ENCODE measurements at regions not wholly inside any gene's neighbourhood (a gene's known extent, or its start where the extent isn't known, plus 50 kb on each side); places are given as distances from the start of the nearest gene placed in this dataset.

DNA sequence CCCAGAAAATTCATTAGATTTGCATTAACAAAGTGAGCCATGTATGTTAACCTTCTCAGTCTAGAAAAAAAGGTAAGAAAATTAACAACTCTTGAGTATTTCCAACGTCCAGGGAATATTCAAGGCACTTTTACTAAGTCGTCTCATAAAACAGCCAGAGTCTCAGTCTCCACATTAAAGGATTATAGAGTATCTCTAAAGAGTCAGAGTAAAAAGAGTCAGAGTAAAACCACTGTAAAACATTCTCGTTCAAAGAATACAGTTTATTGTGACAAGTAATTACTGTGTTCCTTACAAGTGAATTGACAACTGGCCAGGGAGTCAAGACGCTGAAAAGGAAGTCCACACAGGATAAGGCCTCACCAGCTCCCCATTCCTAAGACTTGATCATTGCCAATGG is 97.2 kb upstream of the ISL1 start:
- TF ChIP-seq POLR2A (IDR thresholded peaks at IDR 0.05): no peak
- no peak for TF ChIP-seq CTCF (IDR thresholded peaks at IDR 0.05)
- WGBS, 4 donors: 61 to 73% (median 67%) methylated on average over 4 of the region's 4 CpGs
- Histone ChIP-seq H3K27ac (no peak overlapping the region), H3K9me3 (no peaks in the 10 kb centered on the region), H3K27me3 (no peaks in the 10 kb centered on the region), H3K4me3 (no peak overlapping the region), H3K36me3 (no peaks in the 10 kb centered on the region), H3K4me1 (no peaks in the 10 kb centered on the region)
- ATAC-seq (no peak), DNase-seq (no peak)
- intact Hi-C loops (cut with DNase I): no loop called here

GRCh38 chr5:51302343-51302742 is 80.9 kb upstream of the ISL1 start:
- Histone ChIP-seq H3K4me3 (no peak overlapping the region), H3K4me1 (no peaks in the 10 kb centered on the region), H3K36me3 (no peaks in the 10 kb centered on the region), H3K27ac (no peak overlapping the region), H3K27me3 (no peaks in the 10 kb centered on the region), H3K9me3 (peaks cover 0 to 8% (median 0%) of the 10 kb centered on the region in 12 donors)
- DNase-seq (no peak), ATAC-seq (no peak)
- WGBS, 4 donors: 58 to 72% (median 65%) methylated on average over 2 of the region's 2 CpGs
- TF ChIP-seq CTCF (IDR thresholded peaks at IDR 0.05): no peak
- no peak for TF ChIP-seq POLR2A (IDR thresholded peaks at IDR 0.05)
- intact Hi-C loops (cut with DNase I): no loop called here

GRCh38 chr5:51326844-51327243 is 56.4 kb upstream of the ISL1 start:
- Histone ChIP-seq H3K4me1 (no peaks in the 10 kb centered on the region), H3K27ac (no peak overlapping the region), H3K27me3 (no peaks in the 10 kb centered on the region), H3K4me3 (no peak overlapping the region), H3K36me3 (no peaks in the 10 kb centered on the region), H3K9me3 (no peaks in the 10 kb centered on the region)
- ATAC-seq: no peak
- intact Hi-C loops (cut with DNase I): no loop called here
- WGBS, 4 donors: 49 to 60% (median 53%) methylated on average over 1 of the region's 1 CpG
- no peak for DNase-seq
- TF ChIP-seq POLR2A (IDR thresholded peaks at IDR 0.05): no peak
- TF ChIP-seq CTCF (IDR thresholded peaks at IDR 0.05): no peak
